ENCODE measurements at regions not wholly inside any gene's neighbourhood (a gene's known extent, or its start where the extent isn't known, plus 50 kb on each side); places are given as distances from the start of the nearest gene placed in this dataset.

DNA sequence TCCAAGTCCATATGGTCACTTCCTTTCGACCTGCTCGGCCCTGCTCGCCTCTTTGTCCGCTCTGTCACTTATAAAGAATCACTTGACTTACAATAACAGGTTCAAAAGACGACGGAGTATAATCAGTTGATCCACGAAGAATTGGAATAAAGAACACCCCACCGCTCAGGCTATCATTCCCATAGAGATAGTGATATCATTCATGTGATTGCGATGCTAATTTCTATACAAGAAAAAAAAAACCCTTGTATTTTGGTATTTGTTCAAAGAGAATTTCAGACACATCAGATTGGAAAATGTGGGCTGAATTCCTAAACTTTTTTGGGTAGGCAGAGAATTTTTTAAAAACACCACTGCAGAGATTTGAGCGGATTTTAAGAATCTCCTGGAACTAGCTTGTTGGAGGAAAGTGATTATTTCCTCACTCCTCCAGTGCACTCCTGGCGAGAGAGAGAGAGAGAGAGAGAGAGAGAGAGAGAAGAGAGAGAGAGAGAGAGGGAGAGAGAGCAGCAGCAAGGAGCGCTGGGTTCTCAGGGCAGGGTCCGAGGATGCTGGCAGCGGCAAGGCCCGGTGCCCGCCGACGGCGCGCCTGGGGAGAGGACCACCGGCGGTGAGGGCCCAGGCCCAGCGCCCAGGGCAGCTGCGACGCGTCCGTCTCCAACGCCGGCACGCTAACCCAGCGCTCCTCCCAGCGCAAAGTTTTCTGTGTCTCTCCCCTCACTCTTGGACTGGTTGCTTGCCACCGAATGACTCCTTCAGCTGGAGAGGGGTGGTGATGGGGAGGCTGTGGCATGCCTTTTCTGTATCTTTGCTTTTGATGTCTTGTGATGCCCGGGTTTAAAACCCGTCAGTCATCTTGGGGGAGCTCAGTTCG is 149.0 kb upstream of the ZNF536 start:
- DNase-seq: no peak
- Histone ChIP-seq H3K36me3 (no peaks in the 10 kb centered on the region), H3K4me3 (no peak overlapping the region), H3K4me1 (peaks cover 26% of the 10 kb centered on the region), H3K27ac (no peak overlapping the region), H3K9me3 (no peaks in the 10 kb centered on the region), H3K27me3 (ENCODE audit: low read depth) (peaks cover 80% of the 10 kb centered on the region)
- intact Hi-C loops (cut with DNase I): no loop called here
- ATAC-seq: no peak
- TF ChIP-seq, protein P1, sequence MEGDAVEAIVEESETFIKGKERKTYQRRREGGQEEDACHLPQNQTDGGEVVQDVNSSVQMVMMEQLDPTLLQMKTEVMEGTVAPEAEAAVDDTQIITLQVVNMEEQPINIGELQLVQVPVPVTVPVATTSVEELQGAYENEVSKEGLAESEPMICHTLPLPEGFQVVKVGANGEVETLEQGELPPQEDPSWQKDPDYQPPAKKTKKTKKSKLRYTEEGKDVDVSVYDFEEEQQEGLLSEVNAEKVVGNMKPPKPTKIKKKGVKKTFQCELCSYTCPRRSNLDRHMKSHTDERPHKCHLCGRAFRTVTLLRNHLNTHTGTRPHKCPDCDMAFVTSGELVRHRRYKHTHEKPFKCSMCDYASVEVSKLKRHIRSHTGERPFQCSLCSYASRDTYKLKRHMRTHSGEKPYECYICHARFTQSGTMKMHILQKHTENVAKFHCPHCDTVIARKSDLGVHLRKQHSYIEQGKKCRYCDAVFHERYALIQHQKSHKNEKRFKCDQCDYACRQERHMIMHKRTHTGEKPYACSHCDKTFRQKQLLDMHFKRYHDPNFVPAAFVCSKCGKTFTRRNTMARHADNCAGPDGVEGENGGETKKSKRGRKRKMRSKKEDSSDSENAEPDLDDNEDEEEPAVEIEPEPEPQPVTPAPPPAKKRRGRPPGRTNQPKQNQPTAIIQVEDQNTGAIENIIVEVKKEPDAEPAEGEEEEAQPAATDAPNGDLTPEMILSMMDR (IDR thresholded peaks at IDR 0.05): no peak

DNA sequence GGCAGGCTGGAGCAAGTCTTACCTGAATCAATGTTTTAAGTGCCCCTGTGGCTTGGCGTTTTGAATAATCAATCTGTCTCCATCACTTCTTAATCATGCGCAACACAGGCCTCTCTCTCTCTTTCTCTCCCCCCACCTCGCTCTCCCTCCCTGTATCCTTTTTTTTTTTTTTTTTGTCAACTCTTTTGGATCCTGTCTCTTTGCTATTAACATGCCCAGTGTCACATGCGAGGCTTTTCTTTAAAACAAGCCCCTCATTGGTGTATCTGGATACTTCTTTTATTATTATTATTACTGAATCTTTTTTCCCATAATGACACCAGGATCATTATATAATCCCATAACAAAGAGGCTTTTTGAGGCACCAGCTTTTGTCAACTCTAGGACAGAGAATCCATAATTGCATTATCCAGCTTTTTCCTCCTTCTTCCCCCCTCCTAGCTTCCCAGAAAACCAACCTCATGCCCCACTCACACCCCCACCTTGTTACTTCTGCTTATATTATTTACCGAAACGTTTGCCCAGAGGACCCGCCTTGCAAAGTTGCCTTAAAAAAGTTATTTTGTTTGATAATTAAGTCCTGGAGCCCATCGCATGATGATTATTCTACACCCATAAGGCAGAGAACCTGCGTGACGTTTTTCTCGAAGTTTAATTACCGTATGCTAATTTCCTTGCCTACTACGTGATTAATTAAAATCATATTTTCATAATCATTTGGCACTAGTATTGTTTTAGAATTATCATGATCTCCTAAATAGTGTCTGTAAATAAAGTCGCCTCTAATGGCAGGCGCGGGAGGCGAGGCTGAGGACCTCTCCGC is 148.1 kb upstream of the ZNF536 start:
- intact Hi-C loops (cut with DNase I): no loop called here
- DNase-seq: no peak
- no peaks in the 10 kb centered on the region for H3K9me3 ChIP-seq
- no peak overlapping the region for H3K4me3 ChIP-seq
- peaks cover 32% of the 10 kb centered on the region for H3K4me1 ChIP-seq
- H3K27me3 ChIP-seq (ENCODE audit: low read depth): peaks cover 86% of the 10 kb centered on the region
- H3K36me3 ChIP-seq: no peaks in the 10 kb centered on the region
- no peak overlapping the region for H3K27ac ChIP-seq
- TF ChIP-seq, protein P1 (IDR thresholded peaks at IDR 0.05): no peak
- no peak for ATAC-seq

DNA sequence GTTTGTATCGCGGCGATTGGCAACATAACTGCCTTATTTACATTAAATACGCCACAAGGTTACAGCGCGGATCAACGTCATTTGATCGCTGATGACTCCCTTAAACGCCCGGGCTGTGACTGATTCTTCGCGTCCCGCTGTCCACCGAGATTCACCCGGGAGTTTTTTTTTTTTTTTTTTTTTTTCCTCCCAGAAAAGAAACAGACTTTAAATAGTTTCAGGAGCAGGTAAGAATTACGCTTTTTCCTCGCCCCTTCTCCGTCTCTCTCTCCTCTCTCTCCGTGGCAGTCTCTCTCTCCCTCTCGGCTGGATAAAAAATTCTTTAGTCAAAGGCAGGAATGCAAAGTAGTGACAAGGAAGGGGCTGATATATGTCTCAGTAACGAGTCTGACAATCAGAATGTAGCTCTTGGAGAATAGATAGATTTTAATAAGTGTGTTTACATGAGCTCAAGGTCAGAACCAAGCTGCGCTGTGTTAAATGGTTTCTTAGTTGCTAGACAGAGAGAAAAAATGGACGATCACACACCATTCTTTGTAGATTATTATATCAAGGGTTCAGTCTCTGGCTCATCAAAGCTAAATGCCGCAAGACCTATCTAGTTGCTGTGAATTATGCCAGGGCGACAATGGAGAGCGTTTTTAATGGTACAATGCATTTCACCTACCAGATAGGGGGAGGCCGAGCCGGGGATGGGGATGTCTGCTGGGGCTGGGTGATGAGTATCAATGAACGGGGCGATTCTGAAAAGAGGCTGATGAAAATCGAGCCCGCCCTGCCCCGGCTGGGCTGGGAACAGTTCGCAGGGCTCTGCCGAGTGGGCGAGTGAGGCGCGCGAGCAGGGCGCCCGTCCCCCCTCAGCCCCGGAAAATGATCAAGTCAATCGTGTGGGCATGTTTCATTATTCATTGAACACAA is 147.2 kb upstream of the ZNF536 start:
- Histone ChIP-seq H3K4me3 (peak overlapping the region; percentile 54), H3K4me1 (peaks cover 33% of the 10 kb centered on the region), H3K9me3 (no peaks in the 10 kb centered on the region), H3K36me3 (no peaks in the 10 kb centered on the region), H3K27me3 (ENCODE audit: low read depth) (peaks cover 91% of the 10 kb centered on the region), H3K27ac (no peak overlapping the region)
- ATAC-seq: no peak
- intact Hi-C loops (cut with DNase I): no loop called here
- TF ChIP-seq, protein P1 (IDR thresholded peaks at IDR 0.05): no peak
- no peak for DNase-seq

DNA sequence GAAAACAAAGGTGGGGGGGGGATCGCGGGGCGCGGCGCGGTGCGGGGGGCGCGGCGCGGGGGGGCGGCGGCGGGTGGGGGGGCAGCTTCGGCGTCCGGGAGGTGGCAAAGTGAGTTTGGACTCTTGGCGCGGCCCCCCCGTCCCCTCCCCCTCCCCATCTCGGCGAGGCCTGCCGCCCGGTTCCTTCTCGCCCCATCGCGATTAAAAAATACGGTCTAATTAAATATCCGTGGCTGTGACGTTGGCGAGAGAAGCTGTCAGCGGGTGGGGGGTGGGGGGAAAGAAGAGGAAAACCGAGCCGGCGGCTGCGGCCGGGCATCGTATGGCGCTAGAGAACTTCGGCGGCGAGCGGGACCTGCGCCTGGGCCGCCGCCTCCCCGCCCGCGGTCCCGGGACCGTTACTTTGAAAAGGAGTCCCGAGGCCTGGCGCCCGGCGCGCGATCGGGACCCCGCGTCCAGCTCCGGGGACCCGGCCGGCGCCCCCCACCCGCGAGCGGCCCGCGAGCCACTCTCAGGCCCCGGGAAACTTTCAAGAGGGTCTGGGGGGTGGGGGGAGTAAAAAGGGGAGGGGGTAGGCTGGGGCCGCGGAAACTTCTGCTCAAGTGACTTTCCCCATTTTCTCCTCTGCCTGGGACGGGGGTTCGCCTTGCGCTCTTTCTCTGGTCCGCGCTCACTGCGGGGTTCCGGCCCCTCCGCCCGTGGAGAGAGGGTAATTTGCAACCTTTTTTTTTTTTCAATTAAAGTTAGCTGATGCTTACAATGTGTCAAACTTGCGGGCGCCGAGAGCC is 146.3 kb upstream of the ZNF536 start:
- H3K9me3 ChIP-seq: no peaks in the 10 kb centered on the region
- peak overlapping the region; percentile 54 for H3K4me3 ChIP-seq
- H3K36me3 ChIP-seq: no peaks in the 10 kb centered on the region
- TF ChIP-seq, protein P1 (IDR thresholded peaks at IDR 0.05): no peak
- peaks cover 33% of the 10 kb centered on the region for H3K4me1 ChIP-seq
- no peak overlapping the region for H3K27ac ChIP-seq
- intact Hi-C loops (cut with DNase I): no loop called here
- ATAC-seq: no peak
- DNase-seq: no peak
- peaks cover 87% of the 10 kb centered on the region for H3K27me3 ChIP-seq (ENCODE audit: low read depth)

Measured in lower lobe of right lung (tissue), 2 donors.